HK-2 (cell line): ENCODE measurements at regions not wholly inside any gene's neighbourhood (a gene's known extent, or its start where the extent isn't known, plus 50 kb on each side); places are given as distances from the start of the nearest gene placed in this dataset.

Experiments used
- DNase-seq: peaks from one replicate; pipeline ENCODE4 v3.0.0-alpha.2; 2018; ENCODE audit not compliant: unreplicated experiment

DNA sequence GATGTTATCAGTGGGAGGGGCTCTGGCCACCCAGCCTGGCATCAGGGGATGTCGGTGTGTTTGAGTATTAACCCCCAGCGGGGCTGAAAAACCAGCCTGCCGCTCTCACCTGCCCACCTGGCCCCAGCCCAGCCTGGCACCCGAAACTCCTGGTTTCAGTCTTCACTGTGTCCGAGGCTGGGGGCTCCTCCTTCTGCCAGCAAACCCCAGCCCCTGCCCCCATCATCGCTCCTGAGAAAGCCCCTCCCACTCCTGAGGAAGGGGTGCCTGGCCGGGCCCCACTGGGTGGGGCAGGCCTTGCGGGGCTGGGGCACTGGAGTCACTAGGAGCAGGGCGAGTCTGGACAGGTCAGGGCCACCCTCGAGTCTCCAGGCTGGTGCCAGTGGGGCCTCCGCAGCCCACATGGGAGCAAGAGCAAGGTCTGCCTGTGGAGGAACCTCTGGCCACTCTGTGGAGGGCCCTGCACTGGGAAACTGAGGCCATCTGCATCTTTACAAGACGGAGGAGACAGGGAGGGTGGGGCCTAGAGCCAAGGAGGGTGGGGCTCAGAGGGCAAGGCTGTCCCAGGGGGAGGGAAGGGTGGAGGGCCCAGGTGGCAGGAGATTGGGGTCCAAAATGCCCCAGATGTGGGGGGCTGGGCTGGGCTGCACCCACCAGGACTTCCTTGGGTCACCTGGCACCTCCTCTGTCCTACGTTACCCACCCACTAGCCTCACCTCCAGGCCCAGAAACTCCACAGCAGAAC, 51.5 kb upstream of the NOTCH1 start:
- DNase-seq, result no peak

GRCh38 chr9:136596630-136597031, 50.8 kb upstream of the NOTCH1 start:
- no peak for DNase-seq

- DNase-seq, result no peak
Observed at GRCh38 chr9:136596217-136596616, 50.4 kb upstream of the NOTCH1 start.

DNA sequence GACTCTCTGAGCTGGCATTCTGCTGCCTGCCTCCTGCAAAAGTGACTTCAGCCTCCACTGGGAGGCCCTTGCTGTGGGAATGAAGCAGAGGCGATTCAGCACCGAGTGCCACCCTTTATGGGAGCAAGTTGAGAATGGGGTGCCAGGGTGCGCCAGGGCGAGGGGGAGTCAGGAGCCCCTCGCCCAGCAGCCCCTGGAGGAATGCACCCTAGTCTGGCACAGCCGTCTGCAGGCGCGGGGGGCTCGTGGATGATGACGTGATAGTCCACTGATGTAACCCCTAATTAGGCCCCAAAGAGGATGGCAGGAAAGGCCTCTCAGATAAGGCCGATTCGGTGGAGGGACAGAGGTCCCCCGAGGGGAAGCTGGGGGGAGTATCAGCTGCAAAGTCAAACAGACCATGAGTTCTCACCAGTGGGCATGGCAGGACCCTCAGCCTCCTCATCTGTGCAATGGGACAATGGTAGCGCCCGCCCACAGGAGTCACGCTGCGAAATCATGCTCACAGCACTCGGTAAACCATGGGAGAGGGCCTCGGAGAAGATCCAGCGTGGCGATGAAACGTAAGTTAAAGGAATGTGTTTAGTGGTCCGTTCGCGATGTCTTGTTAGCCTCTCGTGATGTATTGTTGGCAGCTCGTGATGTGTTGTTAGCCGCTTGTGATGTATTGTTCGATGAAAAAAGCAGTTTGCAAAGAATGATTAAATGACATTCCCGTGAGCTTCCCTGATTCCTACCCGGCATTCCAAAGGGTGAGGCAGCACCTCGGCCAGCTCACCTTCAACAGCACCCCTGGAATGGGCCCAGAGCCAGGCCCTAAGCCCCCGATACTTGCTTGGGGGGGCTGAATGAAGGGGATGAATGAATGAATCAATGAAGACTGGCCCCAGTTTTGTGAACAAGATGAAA, 49.7 kb upstream of the NOTCH1 start:
- no peak for DNase-seq
